ENCODE measurements at regions not wholly inside any gene's neighbourhood (a gene's known extent, or its start where the extent isn't known, plus 50 kb on each side); places are given as distances from the start of the nearest gene placed in this dataset.

- TF ChIP-seq EZH2 (IDR thresholded peaks at IDR 0.05; ENCODE audit: low read depth, unreplicated experiment) (no peak), CTCF (conservative IDR thresholded peaks at IDR 0.05; ENCODE audit: low read depth in 2 of 2) (no peak), EZH2phosphoT487 (IDR thresholded peaks at IDR 0.05; ENCODE audit: unreplicated experiment) (no peak), REST (IDR thresholded peaks at IDR 0.05; ENCODE audit: unreplicated experiment) (no peak), CREB1 (CRISPR knock-in tag; IDR thresholded peaks at IDR 0.05; ENCODE audit: low read depth) (no peak), NANOG (IDR thresholded peaks at IDR 0.05; ENCODE audit: borderline replicate concordance) (no peak), POLR2AphosphoS5 (IDR thresholded peaks at IDR 0.05; ENCODE audit: low read depth) (no peak), ZNF114 (CRISPR knock-in tag; IDR thresholded peaks at IDR 0.05) (no peak), ZNF331 (CRISPR knock-in tag; IDR thresholded peaks at IDR 0.05; ENCODE audit: low read depth) (no peak)
- TF ChIP-seq, protein P1, sequence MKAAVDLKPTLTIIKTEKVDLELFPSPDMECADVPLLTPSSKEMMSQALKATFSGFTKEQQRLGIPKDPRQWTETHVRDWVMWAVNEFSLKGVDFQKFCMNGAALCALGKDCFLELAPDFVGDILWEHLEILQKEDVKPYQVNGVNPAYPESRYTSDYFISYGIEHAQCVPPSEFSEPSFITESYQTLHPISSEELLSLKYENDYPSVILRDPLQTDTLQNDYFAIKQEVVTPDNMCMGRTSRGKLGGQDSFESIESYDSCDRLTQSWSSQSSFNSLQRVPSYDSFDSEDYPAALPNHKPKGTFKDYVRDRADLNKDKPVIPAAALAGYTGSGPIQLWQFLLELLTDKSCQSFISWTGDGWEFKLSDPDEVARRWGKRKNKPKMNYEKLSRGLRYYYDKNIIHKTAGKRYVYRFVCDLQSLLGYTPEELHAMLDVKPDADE (IDR thresholded peaks at IDR 0.05): no peak
These were observed 1021.1 kb downstream of the STIM2 start for GRCh38 chr4:27881705-27882104.
